Loucy (cell line): ENCODE measurements at regions not wholly inside any gene's neighbourhood (a gene's known extent, or its start where the extent isn't known, plus 50 kb on each side); places are given as distances from the start of the nearest gene placed in this dataset.

Experiments used
- H2AFZ ChIP-seq: fragments of 200-600 bp; sonication (generic); 2 replicates; pipeline ENCODE4 v1.6.0; 2016; ENCODE audit warnings: antibody characterized with exemption, mild to moderate bottlenecking, low read length, moderate library complexity
- H3F3A ChIP-seq: fragments of 200-600 bp; 2 replicates; pipeline ENCODE4 v1.6.0; 2016; ENCODE audit warnings: antibody characterized with exemption, low read depth, mild to moderate bottlenecking
- H3K27me3 ChIP-seq: fragments of 200-600 bp; sonication (generic); 2 replicates; pipeline ENCODE4 v1.6.1; 2014; ENCODE audit warnings: low read length, mild to moderate bottlenecking; ENCODE audit not compliant: insufficient read depth, poor library complexity, severe bottlenecking
- H3K36me3 ChIP-seq: fragments of 200-600 bp; sonication (generic); 2 replicates; pipeline ENCODE4 v1.6.1; 2016; ENCODE audit warnings: low read length; ENCODE audit not compliant: insufficient read depth
- H3K4me1 ChIP-seq: fragments of 200-600 bp; sonication (generic); 2 replicates; pipeline ENCODE4 v1.5.1; 2014; ENCODE audit warnings: low read length, mild to moderate bottlenecking; ENCODE audit not compliant: insufficient read depth, poor library complexity, severe bottlenecking
- H3K4me2 ChIP-seq: fragments of 200-600 bp; sonication (generic); 2 replicates; pipeline ENCODE4 v1.6.0; 2014; ENCODE audit warnings: antibody characterized with exemption, low read length, low read depth, mild to moderate bottlenecking; ENCODE audit not compliant: poor library complexity, severe bottlenecking
- H3K4me3 ChIP-seq: fragments of 200-600 bp; sonication (generic); 2 replicates; pipeline ENCODE4 v1.5.1; 2014; ENCODE audit warnings: low read length, mild to moderate bottlenecking, mixed read lengths; ENCODE audit not compliant: poor library complexity, severe bottlenecking
- H3K79me2 ChIP-seq: fragments of 200-600 bp; sonication (generic); 2 replicates; pipeline ENCODE4 v1.6.1; 2014; ENCODE audit warnings: low read length; ENCODE audit not compliant: insufficient read depth
- H3K9ac ChIP-seq: fragments of 200-600 bp; sonication (generic); 2 replicates; pipeline ENCODE4 v1.6.0; 2014; ENCODE audit warnings: mild to moderate bottlenecking, low read depth, low read length, moderate library complexity; ENCODE audit not compliant: poor library complexity, severe bottlenecking
- H3K9me2 ChIP-seq: fragments of 200-600 bp; sonication (generic); replicated peaks from 2 replicates; pipeline ENCODE4 v1.6.1; 2016; ENCODE audit warnings: low read depth, low read length, mixed read lengths
- H3K9me3 ChIP-seq: fragments of 200-600 bp; sonication (generic); 2 replicates; pipeline ENCODE4 v1.6.1; 2014; ENCODE audit warnings: mild to moderate bottlenecking, antibody characterized with exemption, low read length, low read depth; ENCODE audit not compliant: insufficient read depth
- H4K20me1 ChIP-seq: fragments of 200-600 bp; sonication (generic); 2 replicates; pipeline ENCODE4 v1.6.0; 2014; ENCODE audit warnings: antibody characterized with exemption, low read length, mild to moderate bottlenecking; ENCODE audit not compliant: insufficient read depth, poor library complexity, severe bottlenecking
- EZH2phosphoT487 ChIP-seq: fragments of 200-600 bp; IDR thresholded peaks from 2 replicates; pipeline ENCODE4 v1.6.1; 2018; ENCODE audit warnings: antibody characterized with exemption, mild to moderate bottlenecking, moderate library complexity, borderline replicate concordance
- TF ChIP-seq, protein P1 (sequence below): fragments of 200-600 bp; sonication (generic); conservative IDR thresholded peaks from 2 replicates; pipeline ENCODE4 v1.5.1; 2014; ENCODE audit warnings: mild to moderate bottlenecking, antibody characterized with exemption, low read length

DNA sequence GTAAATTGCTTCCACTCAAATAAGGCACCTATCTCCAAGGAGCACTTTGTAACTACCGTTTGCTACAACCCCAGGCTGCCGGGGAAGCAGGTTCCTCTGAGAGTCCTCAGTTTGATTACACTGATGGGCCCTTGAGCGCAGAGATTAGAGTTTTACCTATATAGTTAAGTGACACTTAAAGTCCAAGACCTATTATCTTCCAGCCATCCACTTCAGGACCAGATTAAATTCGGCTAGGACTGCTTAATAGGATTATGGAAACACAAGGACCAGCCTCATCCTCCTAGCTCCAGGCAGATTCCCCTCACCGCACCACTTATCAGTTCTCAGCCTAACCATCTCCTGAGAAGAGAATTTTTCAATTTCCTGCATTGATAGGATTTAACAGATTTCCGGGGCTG lies 64.7 kb upstream of the TIAM2 start:
- H3K79me2 ChIP-seq = no peaks in the 10 kb centered on the region
- H3K9me3 ChIP-seq = no peaks in the 10 kb centered on the region
- H2AFZ ChIP-seq = no peak overlapping the region
- H3K4me3 ChIP-seq = no peak overlapping the region
- H3K27me3 ChIP-seq = no peaks in the 10 kb centered on the region
- no peaks in the 10 kb centered on the region for H3K36me3 ChIP-seq
- no peaks in the 10 kb centered on the region for H3F3A ChIP-seq
- H4K20me1 ChIP-seq = no peaks in the 10 kb centered on the region
- TF ChIP-seq EZH2phosphoT487 = no peak
- TF ChIP-seq, protein P1, sequence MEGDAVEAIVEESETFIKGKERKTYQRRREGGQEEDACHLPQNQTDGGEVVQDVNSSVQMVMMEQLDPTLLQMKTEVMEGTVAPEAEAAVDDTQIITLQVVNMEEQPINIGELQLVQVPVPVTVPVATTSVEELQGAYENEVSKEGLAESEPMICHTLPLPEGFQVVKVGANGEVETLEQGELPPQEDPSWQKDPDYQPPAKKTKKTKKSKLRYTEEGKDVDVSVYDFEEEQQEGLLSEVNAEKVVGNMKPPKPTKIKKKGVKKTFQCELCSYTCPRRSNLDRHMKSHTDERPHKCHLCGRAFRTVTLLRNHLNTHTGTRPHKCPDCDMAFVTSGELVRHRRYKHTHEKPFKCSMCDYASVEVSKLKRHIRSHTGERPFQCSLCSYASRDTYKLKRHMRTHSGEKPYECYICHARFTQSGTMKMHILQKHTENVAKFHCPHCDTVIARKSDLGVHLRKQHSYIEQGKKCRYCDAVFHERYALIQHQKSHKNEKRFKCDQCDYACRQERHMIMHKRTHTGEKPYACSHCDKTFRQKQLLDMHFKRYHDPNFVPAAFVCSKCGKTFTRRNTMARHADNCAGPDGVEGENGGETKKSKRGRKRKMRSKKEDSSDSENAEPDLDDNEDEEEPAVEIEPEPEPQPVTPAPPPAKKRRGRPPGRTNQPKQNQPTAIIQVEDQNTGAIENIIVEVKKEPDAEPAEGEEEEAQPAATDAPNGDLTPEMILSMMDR = no peak
- H3K4me2 ChIP-seq = no peak overlapping the region
- no peaks in the 10 kb centered on the region for H3K4me1 ChIP-seq
- H3K9me2 ChIP-seq = no peaks in the 10 kb centered on the region
- H3K9ac ChIP-seq = no peak overlapping the region

DNA sequence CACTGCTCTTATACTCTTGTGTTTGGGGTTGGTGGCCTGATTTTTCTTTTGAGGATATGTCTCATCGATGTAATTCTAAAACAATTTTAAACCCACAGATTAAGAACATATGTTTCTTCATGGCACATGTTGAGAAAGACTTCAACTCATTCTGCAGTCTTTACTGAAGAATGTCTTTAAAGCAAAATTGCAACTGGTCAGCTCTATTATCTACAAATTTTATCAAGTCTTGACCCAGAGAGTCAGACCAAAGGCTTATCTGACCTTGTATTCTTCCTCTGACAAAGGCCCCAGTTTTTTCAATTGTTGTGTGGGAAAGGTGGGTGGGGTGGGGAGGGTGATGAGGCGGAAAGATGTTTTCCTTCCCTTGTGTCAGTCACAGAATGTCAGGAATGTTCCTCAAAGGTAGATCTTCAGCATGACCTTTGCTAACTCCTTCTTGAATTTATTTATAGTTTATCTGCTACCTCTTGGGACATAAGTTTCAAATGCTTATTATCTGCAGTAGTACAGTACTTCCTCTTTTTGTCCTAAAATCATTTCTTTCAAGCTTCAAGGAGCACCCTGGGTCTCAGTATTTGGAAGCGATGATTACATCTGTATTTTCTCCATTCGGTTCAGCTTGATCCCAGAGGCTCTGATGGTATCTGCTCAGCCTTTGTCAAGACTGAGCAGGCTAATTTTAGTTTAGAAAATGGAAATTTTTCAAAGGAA lies 63.2 kb upstream of the TIAM2 start:
- Histone ChIP-seq H3F3A (no peaks in the 10 kb centered on the region), H3K9me3 (no peaks in the 10 kb centered on the region), H3K36me3 (no peaks in the 10 kb centered on the region), H3K4me1 (no peaks in the 10 kb centered on the region), H3K4me3 (no peak overlapping the region), H3K27me3 (no peaks in the 10 kb centered on the region), H3K9ac (no peak overlapping the region), H3K9me2 (no peaks in the 10 kb centered on the region), H4K20me1 (no peaks in the 10 kb centered on the region), H3K79me2 (no peaks in the 10 kb centered on the region), H2AFZ (no peak overlapping the region), H3K4me2 (no peak overlapping the region)
- TF ChIP-seq EZH2phosphoT487 = no peak
- TF ChIP-seq, protein P1 = no peak

DNA sequence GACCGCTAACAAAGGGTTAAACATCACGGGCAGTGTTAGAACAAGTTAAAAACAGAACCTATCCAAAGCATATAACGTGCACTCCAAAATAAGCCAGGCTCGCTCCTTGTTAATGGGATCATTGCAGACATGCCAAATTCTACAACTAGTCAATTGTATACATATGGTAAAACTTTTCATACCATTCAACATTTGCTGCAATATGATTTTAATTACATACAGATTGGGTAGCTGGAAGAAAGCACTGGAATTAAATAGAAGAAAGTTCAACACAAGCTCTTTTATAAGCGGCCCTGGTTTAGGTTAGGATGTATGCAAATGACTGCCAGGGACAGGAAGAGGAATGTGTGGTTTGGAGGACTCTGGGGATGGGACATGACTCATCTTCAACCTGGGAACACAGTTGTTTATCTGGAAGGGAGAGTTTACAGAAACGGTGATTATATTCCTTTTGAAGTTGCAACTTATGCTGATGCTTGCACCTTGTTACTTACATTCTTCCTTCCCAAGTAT lies 62.5 kb upstream of the TIAM2 start:
- TF ChIP-seq EZH2phosphoT487 = no peak
- TF ChIP-seq, protein P1 = no peak
- Histone ChIP-seq H3K4me1 (no peaks in the 10 kb centered on the region), H3K9me2 (no peaks in the 10 kb centered on the region), H3F3A (no peaks in the 10 kb centered on the region), H3K36me3 (no peaks in the 10 kb centered on the region), H3K27me3 (no peaks in the 10 kb centered on the region), H3K4me3 (no peak overlapping the region), H4K20me1 (no peaks in the 10 kb centered on the region), H3K9ac (no peak overlapping the region), H3K9me3 (no peaks in the 10 kb centered on the region), H2AFZ (no peak overlapping the region), H3K4me2 (no peak overlapping the region), H3K79me2 (no peaks in the 10 kb centered on the region)
